ENCODE measurements at regions not wholly inside any gene's neighbourhood (a gene's known extent, or its start where the extent isn't known, plus 50 kb on each side); places are given as distances from the start of the nearest gene placed in this dataset.

DNA sequence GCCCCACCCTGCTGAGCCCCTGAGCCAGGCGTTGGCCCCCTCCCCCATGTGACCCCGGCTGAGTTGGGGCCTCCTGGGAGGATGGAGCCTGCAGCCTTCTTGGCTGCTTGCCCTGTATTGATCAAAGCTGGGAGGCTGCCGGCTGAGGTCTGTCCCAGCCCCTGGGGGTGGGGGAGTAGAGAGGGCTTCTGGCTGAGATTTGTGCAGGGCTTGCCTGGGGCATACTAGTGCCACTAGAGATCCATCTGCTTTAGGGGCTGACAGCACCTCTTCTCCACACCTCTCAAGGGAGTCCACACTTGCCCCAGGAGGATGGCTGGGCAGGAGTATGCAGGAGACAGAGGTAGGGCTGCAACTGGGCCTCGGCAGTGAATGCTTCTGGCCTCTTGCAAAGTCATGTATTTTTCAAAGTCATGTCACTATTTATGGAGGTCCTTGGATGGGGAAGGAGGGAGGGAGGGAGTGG, 53.6 kb upstream of the SSBP3 start:
- TF ChIP-seq, protein P1, sequence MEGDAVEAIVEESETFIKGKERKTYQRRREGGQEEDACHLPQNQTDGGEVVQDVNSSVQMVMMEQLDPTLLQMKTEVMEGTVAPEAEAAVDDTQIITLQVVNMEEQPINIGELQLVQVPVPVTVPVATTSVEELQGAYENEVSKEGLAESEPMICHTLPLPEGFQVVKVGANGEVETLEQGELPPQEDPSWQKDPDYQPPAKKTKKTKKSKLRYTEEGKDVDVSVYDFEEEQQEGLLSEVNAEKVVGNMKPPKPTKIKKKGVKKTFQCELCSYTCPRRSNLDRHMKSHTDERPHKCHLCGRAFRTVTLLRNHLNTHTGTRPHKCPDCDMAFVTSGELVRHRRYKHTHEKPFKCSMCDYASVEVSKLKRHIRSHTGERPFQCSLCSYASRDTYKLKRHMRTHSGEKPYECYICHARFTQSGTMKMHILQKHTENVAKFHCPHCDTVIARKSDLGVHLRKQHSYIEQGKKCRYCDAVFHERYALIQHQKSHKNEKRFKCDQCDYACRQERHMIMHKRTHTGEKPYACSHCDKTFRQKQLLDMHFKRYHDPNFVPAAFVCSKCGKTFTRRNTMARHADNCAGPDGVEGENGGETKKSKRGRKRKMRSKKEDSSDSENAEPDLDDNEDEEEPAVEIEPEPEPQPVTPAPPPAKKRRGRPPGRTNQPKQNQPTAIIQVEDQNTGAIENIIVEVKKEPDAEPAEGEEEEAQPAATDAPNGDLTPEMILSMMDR (IDR thresholded peaks at IDR 0.05): no peak
- no peak for TF ChIP-seq POLR2A (IDR thresholded peaks at IDR 0.05)
